ENCODE measurements at regions not wholly inside any gene's neighbourhood (a gene's known extent, or its start where the extent isn't known, plus 50 kb on each side); places are given as distances from the start of the nearest gene placed in this dataset.
A peak's percentile ranks its signal among the peaks of the same experiment; 100 is the strongest.
"Not testable (repeated sequence)": the region's sequence is repeated elsewhere in the genome, so short reads cannot be mapped to it uniquely, and the experiment has no call there.

GRCh38 chr9:85792057-85792456, 50.3 kb upstream of the AGTPBP1 start:
- not testable (repeated sequence) for DNase-seq

DNA sequence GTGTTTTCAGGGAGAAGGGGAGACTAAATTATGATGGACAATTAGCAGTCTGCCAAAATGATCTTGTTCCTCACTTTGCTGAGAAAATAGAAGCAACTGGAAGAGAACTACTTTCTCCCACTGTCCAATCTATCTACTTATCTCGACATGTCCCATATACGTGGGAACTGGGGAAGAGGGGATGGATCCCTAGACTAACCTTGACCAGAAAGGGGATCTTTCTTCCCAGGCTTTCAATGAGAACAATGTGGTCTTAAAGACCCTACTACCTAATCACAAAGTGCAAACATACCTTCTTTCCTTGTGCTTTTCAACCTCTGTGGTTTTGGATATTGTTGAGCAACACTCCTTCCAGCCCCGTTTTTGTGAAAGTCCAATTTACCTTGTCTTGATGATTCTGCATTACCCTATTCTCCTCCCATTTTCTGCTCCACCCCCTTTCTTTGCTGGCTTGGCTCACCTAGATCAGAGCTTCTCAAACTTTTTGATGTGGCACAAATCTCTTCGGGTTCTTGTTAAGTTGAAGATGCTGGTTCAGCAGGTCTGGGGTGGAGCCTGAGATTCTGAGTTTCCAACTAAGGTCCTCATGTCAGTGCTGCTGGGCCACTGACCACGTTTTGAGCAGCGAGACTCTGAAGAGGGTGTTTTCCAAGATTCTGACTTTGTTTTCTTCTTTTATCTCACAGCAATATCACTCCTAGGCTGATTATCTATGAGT, 61.4 kb upstream of the AGTPBP1 start:
- peak; percentile 16 for DNase-seq

DNA sequence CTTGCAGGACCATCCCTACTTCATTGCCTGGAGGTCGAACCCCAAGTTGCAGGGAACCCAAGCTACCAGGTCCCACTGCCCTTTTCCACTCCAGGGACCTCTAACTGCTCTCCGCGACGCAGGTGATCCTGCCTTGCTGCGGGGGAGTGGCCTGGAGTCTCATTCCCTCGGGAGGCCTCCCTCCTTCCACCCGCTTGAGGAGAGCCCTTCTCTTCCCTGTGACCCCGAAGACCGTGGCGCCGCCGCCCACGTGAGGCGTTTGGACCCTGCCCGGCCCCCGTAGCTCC, 63.0 kb upstream of the AGTPBP1 start:
- DNase-seq, result not testable (repeated sequence)

GRCh38 chr9:85805134-85806005, 63.6 kb upstream of the AGTPBP1 start:
- peak; percentile 73 for DNase-seq

DNA sequence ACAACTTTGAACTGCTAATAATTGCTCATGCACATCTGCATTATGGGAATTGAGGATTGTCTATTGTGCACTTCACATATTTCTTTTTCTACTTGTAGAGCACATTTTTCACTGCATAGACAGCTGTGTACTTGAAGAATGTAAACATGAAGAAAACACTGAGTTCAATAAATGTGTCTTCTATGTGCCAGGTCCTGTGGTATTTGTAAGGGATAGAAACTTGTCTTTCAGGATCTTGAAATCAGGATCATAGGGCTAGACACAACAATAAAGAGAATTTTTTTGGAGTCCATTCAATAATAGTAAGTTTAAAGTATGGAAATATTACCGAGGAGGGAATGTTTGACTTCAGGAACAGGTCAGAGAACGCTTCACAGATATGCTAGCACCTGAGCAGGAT, 66.6 kb upstream of the AGTPBP1 start:
- not testable (repeated sequence) for DNase-seq

DNA sequence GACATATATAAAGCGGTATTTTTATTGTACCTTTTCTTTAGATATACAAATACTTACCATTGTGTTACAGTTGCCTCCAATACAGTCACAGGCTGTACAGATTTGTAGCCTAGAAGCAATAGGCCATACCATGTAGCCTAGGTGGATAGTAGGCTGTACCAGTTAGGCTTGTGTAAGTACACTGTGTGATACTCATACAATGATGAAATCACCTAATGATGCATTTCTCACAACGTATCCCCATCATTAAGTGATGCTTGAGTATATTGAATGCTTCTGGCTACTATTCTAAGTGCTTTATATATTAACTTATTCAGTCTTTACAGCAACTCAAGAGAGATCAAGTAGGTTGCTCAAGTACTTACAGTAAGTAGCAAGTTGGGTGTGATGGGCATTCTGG, 71.6 kb upstream of the AGTPBP1 start:
- not testable (repeated sequence) for DNase-seq

DNA sequence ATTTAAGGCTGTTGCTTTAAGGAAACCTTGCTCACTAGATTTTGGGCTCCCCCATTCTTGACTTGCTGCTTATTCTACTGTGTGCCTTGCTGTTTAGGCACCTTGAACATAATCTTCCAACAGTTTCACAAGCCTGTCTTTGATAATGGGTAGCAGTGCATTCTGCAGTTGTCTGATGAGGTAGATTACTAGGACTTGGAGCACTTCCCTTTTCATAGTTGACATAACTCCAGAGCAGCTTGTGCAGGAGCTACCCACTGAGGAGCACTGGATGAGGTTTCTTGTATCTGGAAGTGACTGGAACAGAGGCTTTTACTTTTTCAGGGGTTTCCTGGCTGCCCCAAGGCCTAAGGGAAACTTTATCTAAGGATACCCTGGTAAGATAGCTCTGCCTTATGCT, 73.0 kb upstream of the AGTPBP1 start:
- not testable (repeated sequence) for DNase-seq

- DNase-seq, result not testable (repeated sequence)
These were observed 77.2 kb upstream of the AGTPBP1 start for GRCh38 chr9:85818971-85819370.

DNA sequence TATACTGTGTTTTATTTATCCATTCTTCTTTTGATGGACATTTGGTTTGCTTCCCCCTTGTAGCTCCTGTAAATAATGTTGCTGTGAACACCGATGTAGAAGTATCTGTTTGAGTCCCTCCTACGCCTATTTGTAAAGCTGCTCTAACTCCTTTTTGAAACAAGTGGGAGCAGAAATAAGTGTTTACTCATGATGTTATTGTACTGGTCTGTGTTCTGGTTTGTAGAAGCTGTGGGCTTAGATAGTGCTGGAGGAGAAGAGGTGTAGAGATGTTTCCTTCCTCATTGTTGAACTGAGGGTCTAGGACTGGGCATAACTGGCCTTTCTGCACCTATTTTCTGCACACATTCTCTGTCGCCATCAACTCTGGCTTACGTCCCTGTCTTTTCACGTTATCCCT, 78.8 kb upstream of the AGTPBP1 start:
- not testable (repeated sequence) for DNase-seq

DNA sequence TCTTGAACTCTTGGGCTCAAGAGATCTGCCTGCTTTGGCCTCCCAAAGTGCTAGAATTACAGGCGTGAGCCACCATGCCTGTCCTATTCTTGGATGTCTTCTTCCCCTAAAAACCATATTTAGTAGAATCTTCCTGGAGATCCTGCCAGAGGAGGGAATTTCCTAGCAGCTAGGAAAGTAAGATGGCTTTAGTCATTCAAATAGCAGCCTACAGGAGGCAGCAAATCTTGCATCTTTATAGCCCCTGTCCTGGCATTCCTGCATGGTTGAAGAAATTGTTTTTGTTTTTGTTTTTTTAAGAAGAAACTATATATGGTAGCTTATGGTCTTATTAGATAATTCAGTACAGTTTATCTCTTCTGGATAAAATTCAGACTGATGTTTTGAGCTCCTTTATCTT, 83.2 kb upstream of the AGTPBP1 start:
- DNase-seq, result not testable (repeated sequence)

DNA sequence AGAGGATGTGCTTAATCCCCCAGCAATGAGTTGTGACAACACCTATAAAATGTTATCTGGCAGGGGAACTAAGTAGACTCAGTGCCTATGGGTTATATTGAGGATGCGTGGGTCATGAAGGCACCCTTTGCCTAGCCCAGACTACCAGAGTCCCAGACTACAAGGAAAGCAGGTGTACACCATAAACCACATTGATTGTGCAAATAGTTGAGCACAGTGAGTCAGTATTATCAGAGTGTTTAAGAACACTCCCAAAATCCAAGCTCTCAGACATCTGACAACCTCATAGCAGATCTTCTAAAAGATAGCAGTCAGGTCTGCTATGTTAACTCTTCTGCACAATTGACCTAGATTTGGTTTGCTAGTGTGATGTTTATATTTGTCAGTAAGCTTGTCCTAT, 92.8 kb upstream of the AGTPBP1 start:
- DNase-seq, result not testable (repeated sequence)

- DNase-seq, result not testable (repeated sequence)
These were observed 97.0 kb upstream of the NAA35 start for GRCh38 chr9:85843949-85844348.

DNA sequence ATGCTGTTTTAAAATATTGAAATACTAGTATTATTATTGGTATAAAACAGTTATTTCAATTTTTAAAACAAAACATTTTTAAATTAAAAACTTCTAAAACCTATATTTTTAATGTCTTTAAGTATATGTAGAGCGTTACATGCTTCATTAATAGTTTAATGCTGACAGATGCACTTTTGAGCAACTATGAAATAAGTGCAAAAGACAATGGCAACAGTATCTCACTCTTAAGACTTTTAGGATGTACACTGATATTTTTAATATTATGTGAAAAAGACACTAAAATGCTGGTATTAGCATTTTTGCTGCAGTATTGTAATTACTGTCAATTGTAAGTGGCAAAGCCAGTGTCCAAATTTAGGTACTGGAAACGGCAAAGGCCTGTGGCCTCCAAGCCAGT, 93.2 kb upstream of the NAA35 start:
- not testable (repeated sequence) for DNase-seq

DNA sequence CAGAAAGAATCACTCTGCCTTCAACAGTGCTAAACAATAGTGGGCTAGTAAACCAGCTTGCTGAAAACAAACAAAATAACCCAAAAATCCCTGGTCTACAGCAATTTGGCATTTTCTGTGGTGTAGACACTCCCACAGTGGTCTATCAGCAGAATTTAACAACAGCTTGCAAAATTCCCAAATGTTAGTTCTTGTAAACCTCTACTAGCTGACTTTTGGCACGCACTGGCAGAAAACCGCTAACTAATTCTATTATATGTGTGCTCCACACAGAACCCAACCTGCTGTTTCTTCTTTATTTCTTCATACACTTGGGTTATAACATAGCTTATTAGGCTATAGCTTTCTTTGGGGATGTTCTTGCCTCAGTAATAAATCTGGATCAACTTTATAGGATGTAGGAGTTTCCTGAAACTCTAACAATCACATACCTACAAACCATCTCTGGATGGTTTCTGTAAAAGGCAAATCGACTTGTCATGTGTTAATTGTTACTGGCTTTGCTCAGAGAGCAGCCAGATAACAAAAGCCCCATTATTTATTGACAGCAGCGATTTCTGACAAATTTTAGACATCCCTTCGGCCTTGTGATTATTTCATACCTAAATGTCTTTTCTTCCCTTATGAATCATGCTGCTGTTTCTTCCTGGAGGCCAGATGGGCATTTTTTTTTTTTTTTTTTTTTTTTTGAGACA, 82.7 kb upstream of the NAA35 start:
- DNase-seq, result no peak

DNA sequence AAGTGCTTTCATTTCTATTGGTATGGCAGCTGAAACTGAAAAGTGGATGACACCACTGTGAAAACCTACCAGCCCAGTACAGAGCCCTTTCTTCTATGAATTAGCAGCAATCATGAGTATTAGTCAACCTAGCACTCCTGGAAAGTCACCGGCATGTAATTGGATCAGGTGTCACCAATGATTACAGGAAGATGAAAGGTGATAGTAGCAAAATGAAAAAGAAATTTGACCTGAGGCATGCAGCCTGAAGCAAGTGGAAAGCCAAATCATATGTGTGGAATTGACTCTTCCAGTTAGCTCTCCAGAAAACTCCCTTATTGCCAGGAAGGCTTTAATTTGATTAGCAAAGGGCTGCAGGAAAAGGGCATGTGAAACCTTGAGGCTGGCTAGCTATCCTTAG, 81.2 kb upstream of the NAA35 start:
- DNase-seq, result no peak

- not testable (repeated sequence) for DNase-seq
These were observed 79.1 kb upstream of the NAA35 start for GRCh38 chr9:85861882-85862281.

- DNase-seq, result no peak
These were observed 77.1 kb upstream of the NAA35 start for GRCh38 chr9:85863875-85864274.

DNA sequence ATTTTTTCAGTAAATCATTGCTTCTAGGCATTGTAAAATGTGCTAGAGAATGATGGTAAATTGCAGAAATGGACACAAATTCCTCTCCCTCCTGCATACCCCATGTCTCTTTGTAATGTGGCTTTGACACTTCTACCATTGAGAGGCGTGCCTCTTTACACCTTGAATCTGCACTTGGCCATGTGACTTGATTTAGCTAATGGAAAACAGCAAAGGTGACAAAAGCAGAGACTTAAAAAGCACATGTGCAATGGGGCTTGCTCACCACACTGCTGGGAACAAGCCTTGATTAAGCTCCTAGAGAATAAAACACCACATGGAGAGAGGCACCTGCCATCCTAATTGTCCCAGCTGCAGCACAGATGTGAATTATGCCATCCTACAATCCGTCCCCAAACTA, 69.9 kb upstream of the NAA35 start:
- no peak for DNase-seq

DNA sequence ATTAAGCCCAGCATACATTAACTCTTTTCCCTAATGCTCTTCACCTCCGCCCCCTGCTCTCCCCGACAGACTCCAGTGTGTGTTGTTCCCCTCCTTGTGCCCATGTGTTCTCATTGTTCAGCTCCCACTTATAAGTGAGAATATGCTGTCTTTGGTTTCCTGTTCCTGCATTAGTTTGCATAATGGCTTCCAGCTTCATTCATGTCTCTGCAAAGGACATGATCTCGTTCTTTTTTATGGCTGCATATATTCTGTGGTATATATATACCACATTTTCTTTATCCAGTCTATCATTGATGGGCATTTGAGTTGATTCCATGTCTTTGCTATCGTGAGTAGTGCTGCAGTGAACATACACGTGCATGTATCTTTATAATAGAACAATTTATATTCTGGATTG, 69.3 kb upstream of the NAA35 start:
- not testable (repeated sequence) for DNase-seq

GRCh38 chr9:85872463-85872862, 68.5 kb upstream of the NAA35 start:
- no peak for DNase-seq

- DNase-seq, result no peak
These were observed 64.3 kb upstream of the NAA35 start for GRCh38 chr9:85876628-85877027.

- not testable (repeated sequence) for DNase-seq
These were observed 61.9 kb upstream of the NAA35 start for GRCh38 chr9:85878872-85879597.

DNA sequence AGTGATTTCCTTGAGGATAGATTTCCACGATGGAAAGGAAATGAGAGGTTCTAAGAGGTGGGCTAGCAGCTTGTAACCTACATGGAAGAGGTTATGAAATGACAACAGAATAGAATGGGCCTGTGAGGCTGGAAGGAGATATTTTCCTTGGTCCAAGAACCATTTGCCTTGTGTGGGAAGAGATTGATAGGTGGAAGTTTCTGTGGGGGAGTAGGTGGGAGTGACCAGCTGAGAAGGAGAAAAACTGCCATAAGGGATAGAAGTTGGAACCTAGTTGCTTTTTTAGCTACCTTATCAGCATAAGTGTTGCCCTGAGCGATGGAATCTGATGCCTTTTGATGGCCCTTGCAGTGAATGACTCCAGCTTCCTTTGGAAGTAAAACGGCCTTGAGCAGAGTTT, 60.4 kb upstream of the NAA35 start:
- DNase-seq, result not testable (repeated sequence)

All from activated CD8-positive, alpha-beta memory T cell treated with anti-CD3 and anti-CD28 coated beads, Interleukin-2, amount 50 U/mL, for 4 hours (primary cell).